ENCODE measurements at regions not wholly inside any gene's neighbourhood (a gene's known extent, or its start where the extent isn't known, plus 50 kb on each side); places are given as distances from the start of the nearest gene placed in this dataset.

DNA sequence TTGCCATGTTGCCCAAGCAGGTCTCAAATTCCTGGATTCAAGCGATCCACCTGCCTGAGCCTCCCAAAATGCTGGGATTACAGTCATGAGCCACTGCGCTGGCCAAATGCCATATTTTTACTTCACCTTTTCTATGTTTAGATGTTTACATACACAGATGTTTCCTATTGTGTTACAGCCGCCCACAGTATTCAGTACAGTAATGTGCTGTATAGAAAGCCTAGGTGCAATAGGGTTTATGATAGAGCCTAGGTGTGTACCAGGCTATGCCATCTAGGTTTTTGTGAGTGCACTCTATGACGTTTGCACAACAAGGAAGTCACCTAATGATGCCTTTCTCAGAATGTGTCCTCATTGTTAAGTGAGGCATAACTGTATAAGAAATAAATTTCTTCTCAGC lies 153.4 kb downstream of the CHRM3 start:
- DNase-seq: no peak

- DNase-seq: no peak
Observed at GRCh38 chr1:239543873-239544272, 157.5 kb downstream of the CHRM3 start.

DNA sequence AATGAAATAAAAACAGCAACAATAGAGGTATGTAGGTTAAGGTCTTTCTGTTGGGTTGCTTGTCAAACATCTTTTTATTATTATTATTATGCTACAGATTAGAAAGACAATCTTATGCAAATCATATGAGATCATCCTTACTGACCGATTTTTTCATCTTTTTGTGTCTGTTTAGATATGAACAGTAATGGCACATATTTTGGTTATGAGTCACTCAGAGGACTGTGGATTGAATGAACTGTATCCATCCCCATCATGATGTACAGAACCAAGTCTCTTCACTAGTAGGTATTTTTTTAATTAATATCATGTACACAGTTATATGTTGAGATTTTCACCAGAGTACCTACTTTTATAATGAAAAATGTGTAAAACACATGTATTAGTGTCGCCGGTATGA lies 159.1 kb downstream of the CHRM3 start:
- DNase-seq: no peak

DNA sequence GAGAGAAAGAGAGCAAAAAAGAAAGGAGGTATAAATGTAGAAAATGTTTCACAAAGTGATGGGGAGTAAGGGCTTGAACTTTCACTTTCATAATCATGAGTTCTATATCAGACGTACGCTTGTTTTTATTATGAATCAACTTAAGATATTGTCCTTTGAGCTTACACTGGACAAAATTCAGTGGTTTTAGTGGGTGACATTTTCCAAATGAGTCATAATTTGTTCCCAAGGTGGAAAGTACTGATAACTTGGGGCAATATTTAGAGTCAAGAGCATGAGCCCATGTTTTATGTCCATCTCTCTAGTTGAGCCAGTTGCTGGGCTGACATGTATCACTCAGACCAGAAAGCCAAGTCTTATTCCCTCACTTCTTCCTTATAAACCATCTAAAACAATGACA lies 161.6 kb downstream of the CHRM3 start:
- DNase-seq: no peak

DNA sequence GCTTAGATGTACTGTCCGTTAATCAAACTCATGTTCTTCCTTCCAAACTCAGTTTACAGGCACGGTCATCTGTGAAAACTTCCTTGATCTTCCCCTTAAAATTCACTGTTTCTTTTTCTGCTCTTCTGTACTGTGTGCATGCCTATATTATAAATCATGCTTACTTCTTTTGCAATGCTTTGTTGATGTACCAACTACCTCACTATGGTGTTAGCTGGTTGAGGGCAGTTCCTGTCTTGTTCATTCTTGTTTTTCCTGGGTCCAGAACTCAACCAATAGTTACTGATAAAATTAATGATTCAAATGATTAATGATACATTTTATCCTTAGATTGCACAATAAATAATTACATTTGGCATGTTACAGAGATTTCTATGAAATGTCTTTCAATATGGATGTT lies 163.8 kb downstream of the CHRM3 start:
- no peak for DNase-seq

- DNase-seq: no peak
Observed at GRCh38 chr1:239555350-239555749, 169.0 kb downstream of the CHRM3 start.

DNA sequence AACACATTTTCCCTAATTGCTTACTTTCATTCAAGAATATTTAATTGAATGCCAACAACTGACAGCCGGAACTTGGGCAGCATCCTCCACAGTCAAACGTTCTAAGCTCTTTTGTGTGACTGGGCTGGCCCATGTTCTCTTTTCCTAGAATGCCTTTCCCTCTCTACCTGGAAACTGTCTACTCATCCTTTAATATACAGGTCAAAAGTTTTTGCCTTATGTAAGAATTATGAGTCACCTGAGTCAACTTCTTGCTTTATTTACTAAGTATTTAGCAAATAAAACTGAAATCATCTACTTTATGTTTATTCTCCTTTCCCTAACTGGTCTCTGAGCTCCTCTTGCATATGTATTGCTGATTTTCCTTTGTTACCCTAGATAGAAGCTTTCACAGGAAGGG lies 172.2 kb downstream of the CHRM3 start:
- DNase-seq: no peak

DNA sequence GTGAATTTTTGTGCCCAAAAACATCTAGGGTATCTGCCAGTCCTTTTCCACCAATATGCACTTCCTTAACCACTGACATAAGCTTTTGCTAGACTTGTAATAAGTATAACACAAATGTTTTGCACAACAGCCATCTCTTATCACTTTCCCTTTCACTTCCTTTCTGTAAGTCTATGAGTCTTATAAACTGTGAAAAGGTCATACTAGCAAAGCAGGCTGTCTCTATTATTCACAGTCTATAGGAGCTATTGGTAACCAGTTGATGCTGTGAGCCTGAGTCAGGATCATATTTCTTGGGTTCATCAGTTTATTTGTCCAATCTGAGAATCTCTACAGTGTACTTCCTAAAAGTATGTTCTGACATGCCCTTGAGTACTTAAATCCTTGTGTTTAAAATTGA lies 172.6 kb downstream of the CHRM3 start:
- DNase-seq: no peak

DNA sequence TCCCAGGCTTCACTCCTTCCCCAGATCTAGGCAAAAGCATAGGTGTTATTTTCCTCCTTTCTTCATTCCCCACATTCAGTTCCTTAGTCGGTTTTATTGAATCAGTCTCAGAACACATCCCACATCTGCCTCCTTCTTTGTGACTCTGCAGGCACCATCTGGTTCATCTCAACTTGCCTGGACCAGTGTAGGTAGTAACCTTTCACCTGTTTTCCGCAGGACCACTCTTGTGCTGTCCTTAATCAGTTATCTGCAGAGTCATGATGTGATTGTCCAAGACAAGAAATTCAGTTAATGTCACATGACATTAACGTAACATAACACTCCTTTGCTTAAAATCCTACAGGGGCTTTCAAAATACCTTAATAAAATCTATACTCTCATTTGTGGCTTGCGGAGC lies 174.6 kb downstream of the CHRM3 start:
- no peak for DNase-seq

DNA sequence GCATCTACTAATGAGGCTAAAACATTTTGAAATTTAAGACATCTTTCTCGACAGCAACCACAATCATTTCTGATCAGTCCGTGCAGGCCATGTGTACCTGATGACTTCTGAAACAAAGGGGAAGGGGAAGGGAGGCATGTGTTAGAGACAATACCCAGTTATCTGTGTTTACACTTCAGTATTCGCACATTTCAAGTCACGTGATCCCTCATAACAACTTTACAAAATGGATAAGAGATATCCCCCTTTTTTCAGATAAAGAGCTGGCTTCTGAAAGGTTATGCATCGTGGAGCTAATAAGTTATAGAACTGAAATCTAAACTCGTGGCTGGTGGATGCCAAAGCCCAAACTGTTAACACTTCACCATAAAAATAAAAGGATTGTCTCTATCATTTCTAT lies 175.7 kb downstream of the CHRM3 start:
- DNase-seq: no peak

GRCh38 chr1:239563681-239564080 lies 177.3 kb downstream of the CHRM3 start:
- DNase-seq: no peak

- no peak for DNase-seq
Observed at GRCh38 chr1:239566074-239566473, 179.7 kb downstream of the CHRM3 start.

GRCh38 chr1:239570878-239571277 lies 184.5 kb downstream of the CHRM3 start:
- DNase-seq: no peak

DNA sequence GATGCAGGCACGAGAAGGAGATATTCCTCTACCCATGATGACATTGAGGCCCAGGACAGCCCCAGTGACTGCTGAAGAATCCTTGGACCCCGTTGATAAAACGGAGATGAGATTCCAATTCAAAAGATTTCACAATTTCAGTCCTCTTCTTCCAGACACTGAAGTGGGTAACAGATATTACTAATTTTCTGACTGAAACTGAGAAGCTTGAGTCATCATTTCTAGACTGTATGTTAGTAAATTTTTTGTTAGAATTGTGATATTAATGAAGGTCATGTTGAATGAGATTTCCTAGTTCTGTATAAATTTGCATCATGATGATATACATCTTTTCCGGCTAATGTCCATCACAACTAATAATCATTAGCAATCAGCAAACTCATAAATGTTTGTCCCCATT lies 185.8 kb downstream of the CHRM3 start:
- DNase-seq: no peak

GRCh38 chr1:239574112-239574511 lies 187.7 kb downstream of the CHRM3 start:
- no peak for DNase-seq

DNA sequence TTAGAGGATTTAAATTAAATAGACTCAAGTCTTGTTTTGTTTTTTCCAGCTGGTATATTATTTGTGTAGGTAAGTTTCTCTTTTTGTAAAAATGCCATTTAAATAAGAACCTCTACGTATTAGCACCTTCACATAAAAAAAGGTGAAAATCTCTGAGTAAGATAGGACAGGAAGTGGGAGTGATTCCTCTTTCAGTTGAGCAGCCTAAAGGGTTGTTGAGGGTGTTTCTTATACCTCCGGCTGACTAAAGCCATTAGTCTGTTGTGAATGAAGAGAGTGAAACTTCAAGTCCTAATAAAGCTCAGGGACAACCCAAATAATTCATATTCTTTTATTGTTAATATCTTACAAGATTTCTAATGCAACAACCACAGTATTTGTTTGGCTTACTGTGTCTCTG lies 188.7 kb downstream of the CHRM3 start:
- DNase-seq: no peak

DNA sequence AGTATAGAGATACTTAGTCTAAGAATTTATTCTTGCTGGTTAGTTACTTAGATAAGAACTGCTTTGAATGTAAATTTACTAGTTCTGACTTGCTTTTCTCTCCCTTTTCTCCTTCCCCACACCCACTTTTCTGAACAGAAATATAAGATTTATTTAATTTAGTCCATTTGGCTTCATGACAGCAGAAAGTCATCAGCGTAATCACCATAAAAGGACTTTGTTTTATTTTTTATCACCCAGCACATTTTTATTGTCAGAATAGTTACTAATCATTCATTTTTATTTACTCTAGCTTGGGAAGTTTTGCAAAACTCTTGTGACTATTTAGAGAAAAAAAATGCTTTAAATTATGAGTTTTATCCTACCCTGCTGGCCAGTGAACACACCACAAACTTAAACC lies 197.2 kb downstream of the CHRM3 start:
- no peak for DNase-seq

- no peak for DNase-seq
Observed at GRCh38 chr1:239586128-239586527, 199.8 kb downstream of the CHRM3 start.

GRCh38 chr1:239587066-239587465 lies 200.7 kb downstream of the CHRM3 start:
- peak; percentile 1 for DNase-seq

GRCh38 chr1:239587574-239588369 lies 201.4 kb downstream of the CHRM3 start:
- no peak for DNase-seq

- DNase-seq: no peak
Observed at GRCh38 chr1:239590556-239590955, 204.2 kb downstream of the CHRM3 start.

- no peak for DNase-seq
Observed at GRCh38 chr1:239593527-239593926, 207.2 kb downstream of the CHRM3 start.

- no peak for DNase-seq
Observed at GRCh38 chr1:239600588-239600987, 214.2 kb downstream of the CHRM3 start.

DNA sequence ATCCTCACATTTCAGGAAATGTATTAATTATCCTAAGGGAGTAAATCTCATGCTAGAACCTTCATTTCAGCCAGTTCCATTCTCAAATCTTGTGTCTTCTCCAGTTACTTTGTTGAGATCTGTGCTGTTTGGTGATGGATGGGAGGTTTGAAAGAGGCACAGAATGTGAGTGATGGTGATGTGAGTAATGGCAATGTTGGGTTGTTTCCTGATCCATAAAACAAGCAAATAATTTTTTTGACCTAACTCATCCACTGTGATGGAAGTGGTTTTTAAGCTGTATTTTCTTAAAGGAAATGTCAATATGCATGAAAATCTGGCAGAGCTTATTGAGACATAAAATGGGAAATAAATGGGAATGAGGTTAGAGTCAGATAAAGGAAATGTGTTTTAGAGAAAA lies 214.7 kb downstream of the CHRM3 start:
- no peak for DNase-seq

- DNase-seq: no peak
Observed at GRCh38 chr1:239603530-239603929, 217.2 kb downstream of the CHRM3 start.
